ENCODE measurements at regions not wholly inside any gene's neighbourhood (a gene's known extent, or its start where the extent isn't known, plus 50 kb on each side); places are given as distances from the start of the nearest gene placed in this dataset.

GRCh38 chr4:157655096-157655809, 434.7 kb downstream of the GRIA2 start:
- Histone ChIP-seq H3K4me1 (ENCODE audit: control insufficient read depth in 4 of 4, insufficient read depth in 4 of 4, low read length in 3 of 4) (no peaks in the 10 kb centered on the region), H3K27me3 (ENCODE audit: control insufficient read depth in 4 of 4, insufficient read depth in 4 of 4, low read length in 3 of 4) (no peaks in the 10 kb centered on the region), H3K9ac (ENCODE audit: low read depth in 1 of 2, low read length in 2 of 2) (no peak overlapping the region), H3K36me3 (ENCODE audit: control insufficient read depth in 4 of 4, insufficient read depth in 3 of 4, low read depth in 1 of 4, low read length in 3 of 4) (no peaks in the 10 kb centered on the region), H3K27ac (ENCODE audit: low read depth in 1 of 2, low read length in 2 of 2) (no peak overlapping the region), H3K4me3 (ENCODE audit: low read depth in 1 of 3, low read length in 3 of 3) (no peak overlapping the region), H3K9me3 (ENCODE audit: control insufficient read depth in 4 of 4, low read length in 3 of 4) (no peaks in the 10 kb centered on the region)
- no peak for TF ChIP-seq GABPA (IDR thresholded peaks at IDR 0.05 in 1 of 2, conservative IDR thresholded peaks at IDR 0.05 in 1 of 2)
- no peak for TF ChIP-seq CTCF (IDR thresholded peaks at IDR 0.05; ENCODE audit: low read depth, low read length, missing input control)
- no peak for TF ChIP-seq TAF1 (conservative IDR thresholded peaks at IDR 0.05)
- TF ChIP-seq FOXA2 (IDR thresholded peaks at IDR 0.05) = no peak
- TF ChIP-seq, protein P1, sequence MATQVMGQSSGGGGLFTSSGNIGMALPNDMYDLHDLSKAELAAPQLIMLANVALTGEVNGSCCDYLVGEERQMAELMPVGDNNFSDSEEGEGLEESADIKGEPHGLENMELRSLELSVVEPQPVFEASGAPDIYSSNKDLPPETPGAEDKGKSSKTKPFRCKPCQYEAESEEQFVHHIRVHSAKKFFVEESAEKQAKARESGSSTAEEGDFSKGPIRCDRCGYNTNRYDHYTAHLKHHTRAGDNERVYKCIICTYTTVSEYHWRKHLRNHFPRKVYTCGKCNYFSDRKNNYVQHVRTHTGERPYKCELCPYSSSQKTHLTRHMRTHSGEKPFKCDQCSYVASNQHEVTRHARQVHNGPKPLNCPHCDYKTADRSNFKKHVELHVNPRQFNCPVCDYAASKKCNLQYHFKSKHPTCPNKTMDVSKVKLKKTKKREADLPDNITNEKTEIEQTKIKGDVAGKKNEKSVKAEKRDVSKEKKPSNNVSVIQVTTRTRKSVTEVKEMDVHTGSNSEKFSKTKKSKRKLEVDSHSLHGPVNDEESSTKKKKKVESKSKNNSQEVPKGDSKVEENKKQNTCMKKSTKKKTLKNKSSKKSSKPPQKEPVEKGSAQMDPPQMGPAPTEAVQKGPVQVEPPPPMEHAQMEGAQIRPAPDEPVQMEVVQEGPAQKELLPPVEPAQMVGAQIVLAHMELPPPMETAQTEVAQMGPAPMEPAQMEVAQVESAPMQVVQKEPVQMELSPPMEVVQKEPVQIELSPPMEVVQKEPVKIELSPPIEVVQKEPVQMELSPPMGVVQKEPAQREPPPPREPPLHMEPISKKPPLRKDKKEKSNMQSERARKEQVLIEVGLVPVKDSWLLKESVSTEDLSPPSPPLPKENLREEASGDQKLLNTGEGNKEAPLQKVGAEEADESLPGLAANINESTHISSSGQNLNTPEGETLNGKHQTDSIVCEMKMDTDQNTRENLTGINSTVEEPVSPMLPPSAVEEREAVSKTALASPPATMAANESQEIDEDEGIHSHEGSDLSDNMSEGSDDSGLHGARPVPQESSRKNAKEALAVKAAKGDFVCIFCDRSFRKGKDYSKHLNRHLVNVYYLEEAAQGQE (IDR thresholded peaks at IDR 0.05) = no peak
- TF ChIP-seq RAD21 (IDR thresholded peaks at IDR 0.05) = no peak
- TF ChIP-seq EGR1 (IDR thresholded peaks at IDR 0.05; ENCODE audit: low read depth in 2 of 2) = no peak
- no peak for TF ChIP-seq HNF4A (conservative IDR thresholded peaks at IDR 0.05)
- TF ChIP-seq SP1 (IDR thresholded peaks at IDR 0.05) = no peak
- 71% methylated on average over 6 of the region's 6 CpGs for WGBS
- no peak for DNase-seq (ENCODE audit: low spot score)

GRCh38 chr4:157643257-157643656, 422.7 kb downstream of the GRIA2 start:
- no peak for DNase-seq (ENCODE audit: low spot score)
- no peaks in the 10 kb centered on the region for H3K36me3 ChIP-seq (ENCODE audit: control insufficient read depth in 4 of 4, insufficient read depth in 3 of 4, low read depth in 1 of 4, low read length in 3 of 4)
- H3K27me3 ChIP-seq (ENCODE audit: control insufficient read depth in 4 of 4, insufficient read depth in 4 of 4, low read length in 3 of 4) = no peaks in the 10 kb centered on the region
- no peak overlapping the region for H3K27ac ChIP-seq (ENCODE audit: low read depth in 1 of 2, low read length in 2 of 2)
- peaks cover 0 to 2% (median 0%) of the 10 kb centered on the region in 4 donors for H3K9me3 ChIP-seq (ENCODE audit: control insufficient read depth in 4 of 4, low read length in 3 of 4)
- H3K9ac ChIP-seq (ENCODE audit: low read depth in 1 of 2, low read length in 2 of 2) = no peak overlapping the region
- no peak overlapping the region for H3K4me3 ChIP-seq (ENCODE audit: low read depth in 1 of 3, low read length in 3 of 3)
- H3K4me1 ChIP-seq (ENCODE audit: control insufficient read depth in 4 of 4, insufficient read depth in 4 of 4, low read length in 3 of 4) = no peaks in the 10 kb centered on the region
- TF ChIP-seq TAF1 (conservative IDR thresholded peaks at IDR 0.05) (no peak), SP1 (IDR thresholded peaks at IDR 0.05) (no peak), CTCF (IDR thresholded peaks at IDR 0.05; ENCODE audit: low read depth, low read length, missing input control) (no peak), HNF4G (IDR thresholded peaks at IDR 0.05) (no peak), ZBTB33 (IDR thresholded peaks at IDR 0.05) (no peak), FOXA2 (IDR thresholded peaks at IDR 0.05) (no peak), EGR1 (IDR thresholded peaks at IDR 0.05; ENCODE audit: low read depth in 2 of 2) (no peak), RAD21 (IDR thresholded peaks at IDR 0.05) (no peak), YY1 (IDR thresholded peaks at IDR 0.05) (no peak), HNF4A (conservative IDR thresholded peaks at IDR 0.05) (no peak), GABPA (IDR thresholded peaks at IDR 0.05 in 1 of 2, conservative IDR thresholded peaks at IDR 0.05 in 1 of 2) (no peak), RXRA (IDR thresholded peaks at IDR 0.05) (no peak), JUND (IDR thresholded peaks at IDR 0.05) (no peak), NR2F2 (IDR thresholded peaks at IDR 0.05) (no peak)
- TF ChIP-seq, protein P2, sequence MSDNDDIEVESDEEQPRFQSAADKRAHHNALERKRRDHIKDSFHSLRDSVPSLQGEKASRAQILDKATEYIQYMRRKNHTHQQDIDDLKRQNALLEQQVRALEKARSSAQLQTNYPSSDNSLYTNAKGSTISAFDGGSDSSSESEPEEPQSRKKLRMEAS (IDR thresholded peaks at IDR 0.05) = no peak
- TF ChIP-seq, protein P1 (IDR thresholded peaks at IDR 0.05) = no peak
- TF ChIP-seq, protein P3, sequence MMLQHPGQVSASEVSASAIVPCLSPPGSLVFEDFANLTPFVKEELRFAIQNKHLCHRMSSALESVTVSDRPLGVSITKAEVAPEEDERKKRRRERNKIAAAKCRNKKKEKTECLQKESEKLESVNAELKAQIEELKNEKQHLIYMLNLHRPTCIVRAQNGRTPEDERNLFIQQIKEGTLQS (IDR thresholded peaks at IDR 0.05) = no peak
